SK-N-MC (cell line): ENCODE measurements at regions not wholly inside any gene's neighbourhood (a gene's known extent, or its start where the extent isn't known, plus 50 kb on each side); places are given as distances from the start of the nearest gene placed in this dataset.

ENCODE experiments used
- FOXP2 ChIP-seq: optimal IDR thresholded peaks from 2 replicates; pipeline ENCODE3; 2011; ENCODE audit warnings: mild to moderate bottlenecking, moderate library complexity; ENCODE audit not compliant: insufficient read depth; ENCODE audit errors: extremely low read length, control extremely low read depth
- POLR2AphosphoS5 ChIP-seq: IDR thresholded peaks from 2 replicates; pipeline ENCODE4 v1.6.1; 2012; ENCODE audit warnings: mild to moderate bottlenecking, low read depth, low read length, borderline replicate concordance

DNA sequence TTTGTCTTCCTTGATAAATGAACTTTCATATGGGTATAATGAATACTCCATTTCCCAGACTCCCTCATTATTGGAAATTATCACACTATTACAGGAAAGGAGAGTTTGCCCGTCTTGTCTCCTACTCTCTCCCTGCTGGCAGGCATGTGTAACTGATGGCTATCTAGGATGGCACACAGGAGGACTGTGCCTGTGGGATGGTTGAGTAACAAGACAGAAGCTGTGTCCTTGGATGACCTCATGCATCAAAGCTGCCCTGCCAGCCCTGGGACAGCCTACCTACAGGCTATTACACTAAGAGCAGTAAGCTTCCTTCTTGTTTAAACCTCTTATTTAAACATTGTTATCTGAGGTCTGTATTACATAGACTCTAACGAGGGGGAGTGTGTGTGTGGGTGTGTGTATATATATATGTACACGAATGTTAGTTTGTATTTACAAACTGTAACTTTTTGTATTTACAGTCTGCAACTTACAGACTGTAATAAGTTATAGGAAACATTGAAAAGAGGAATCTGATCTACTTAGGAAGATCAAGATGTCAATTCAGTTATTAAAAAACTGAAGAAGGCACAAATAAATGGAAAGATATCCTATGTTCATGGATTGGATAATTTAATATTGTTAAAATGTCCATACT is 247.6 kb upstream of the ACO1 start:
- TF ChIP-seq POLR2AphosphoS5 (no peak), FOXP2 (no peak)
